Central memory CD8-positive, alpha-beta T cell (primary cell): ENCODE measurements at regions not wholly inside any gene's neighbourhood (a gene's known extent, or its start where the extent isn't known, plus 50 kb on each side); places are given as distances from the start of the nearest gene placed in this dataset.
"Not testable (repeated sequence)": the region's sequence is repeated elsewhere in the genome, so short reads cannot be mapped to it uniquely, and the experiment has no call there.

ENCODE experiments used
- ATAC-seq: fragments of 150-1000 bp; cut with Tn5 transposase; replicated peaks from 2 replicates; pipeline ENCODE4 v1.10.0; 2022; ENCODE audit warnings: mild to moderate bottlenecking, moderate FRiP score, moderate number of reproducible peaks; ENCODE audit not compliant: poor library complexity, severe bottlenecking; ENCODE audit errors: extremely low read depth
- DNase-seq, 2 donors: peaks; one replicate each; pipeline ENCODE4 v3.0.0; 2021; ENCODE audit warnings: low spot score in 2 of 2
- H3K27ac Mint-ChIP-seq: one replicate; pipeline ENCODE4 v1.8.0; 2022; ENCODE audit warnings: low read depth, mild to moderate bottlenecking, moderate library complexity, mixed read lengths
- H3K27me3 Mint-ChIP-seq: one replicate; pipeline ENCODE4 v1.8.0; 2022; ENCODE audit warnings: mixed read lengths
- H3K36me3 Mint-ChIP-seq: one replicate; pipeline ENCODE4 v1.8.0; 2022; ENCODE audit warnings: mild to moderate bottlenecking, moderate library complexity, mixed read lengths; ENCODE audit not compliant: insufficient read depth
- H3K4me1 Mint-ChIP-seq: one replicate; pipeline ENCODE4 v1.8.0; 2022; ENCODE audit warnings: mixed read lengths
- H3K4me3 Mint-ChIP-seq: one replicate; pipeline ENCODE4 v1.8.0; 2022; ENCODE audit warnings: mild to moderate bottlenecking, moderate library complexity, mixed read lengths
- H3K9me3 Mint-ChIP-seq: one replicate; pipeline ENCODE4 v1.8.0; 2022; ENCODE audit warnings: mixed read lengths

- Mint-ChIP-seq H3K9me3 (peaks cover 18% of the 10 kb centered on the region), H3K4me3 (no peak overlapping the region), H3K27ac (no peak overlapping the region), H3K36me3 (no peaks in the 10 kb centered on the region), H3K4me1 (no peaks in the 10 kb centered on the region), H3K27me3 (no peaks in the 10 kb centered on the region)
- ATAC-seq (no peak), DNase-seq (no peak)
Measured at GRCh38 chr14:83905157-83905556, 1624.8 kb upstream of the FLRT2 start.

- Mint-ChIP-seq H3K27me3 (no peaks in the 10 kb centered on the region), H3K36me3 (no peaks in the 10 kb centered on the region), H3K27ac (no peak overlapping the region), H3K9me3 (peaks cover 27% of the 10 kb centered on the region), H3K4me3 (no peak overlapping the region), H3K4me1 (no peaks in the 10 kb centered on the region)
- ATAC-seq (no peak), DNase-seq (no peak)
Measured at GRCh38 chr14:83908419-83908818, 1621.5 kb upstream of the FLRT2 start.

GRCh38 chr14:83909507-83909906, 1620.4 kb upstream of the FLRT2 start:
- Mint-ChIP-seq H3K4me3 (no peak overlapping the region), H3K36me3 (no peaks in the 10 kb centered on the region), H3K9me3 (peaks cover 34% of the 10 kb centered on the region), H3K27ac (no peak overlapping the region), H3K27me3 (no peaks in the 10 kb centered on the region), H3K4me1 (no peaks in the 10 kb centered on the region)
- ATAC-seq (no peak), DNase-seq (no peak)

- H3K27ac Mint-ChIP-seq, result no peak overlapping the region
- no peaks in the 10 kb centered on the region for H3K36me3 Mint-ChIP-seq
- H3K27me3 Mint-ChIP-seq, result no peaks in the 10 kb centered on the region
- H3K4me1 Mint-ChIP-seq, result no peaks in the 10 kb centered on the region
- peaks cover 39% of the 10 kb centered on the region for H3K9me3 Mint-ChIP-seq
- no peak for ATAC-seq
- H3K4me3 Mint-ChIP-seq, result no peak overlapping the region
- no peak for DNase-seq
Measured at GRCh38 chr14:83912032-83912642, 1617.8 kb upstream of the FLRT2 start.

- Mint-ChIP-seq H3K4me3 (no peak overlapping the region), H3K9me3 (peaks cover 39% of the 10 kb centered on the region)
- no peak for DNase-seq
Measured at GRCh38 chr14:83913476-83913875, 1616.5 kb upstream of the FLRT2 start.

GRCh38 chr14:83918546-83918945, 1611.4 kb upstream of the FLRT2 start:
- Mint-ChIP-seq H3K4me3 (no peak overlapping the region), H3K4me1 (no peaks in the 10 kb centered on the region)
- no peak for DNase-seq

More at GRCh38 chr14:83913476-83913875, 1616.5 kb upstream of the FLRT2 start:
- H3K27ac Mint-ChIP-seq, result no peak overlapping the region
- no peaks in the 10 kb centered on the region for H3K4me1 Mint-ChIP-seq
- H3K27me3 Mint-ChIP-seq, result no peaks in the 10 kb centered on the region
- H3K36me3 Mint-ChIP-seq, result no peaks in the 10 kb centered on the region
- no peak for ATAC-seq

GRCh38 chr14:83919675-83920074, 1610.3 kb upstream of the FLRT2 start:
- H3K4me1 Mint-ChIP-seq, ATAC-seq, H3K27ac Mint-ChIP-seq, H3K36me3 Mint-ChIP-seq, H3K4me3 Mint-ChIP-seq, DNase-seq, H3K27me3 Mint-ChIP-seq: not testable (repeated sequence)
- H3K9me3 Mint-ChIP-seq, result peaks cover 11% of the 10 kb centered on the region

More at GRCh38 chr14:83918546-83918945, 1611.4 kb upstream of the FLRT2 start:
- H3K9me3 Mint-ChIP-seq, result peaks cover 17% of the 10 kb centered on the region
- no peak for ATAC-seq
- no peaks in the 10 kb centered on the region for H3K27me3 Mint-ChIP-seq
- H3K36me3 Mint-ChIP-seq, result no peaks in the 10 kb centered on the region
- no peak overlapping the region for H3K27ac Mint-ChIP-seq

GRCh38 chr14:83923842-83924241, 1606.1 kb upstream of the FLRT2 start:
- no peak overlapping the region for H3K4me3 Mint-ChIP-seq
- H3K27ac Mint-ChIP-seq, result no peak overlapping the region
- no peaks in the 10 kb centered on the region for H3K4me1 Mint-ChIP-seq
- ATAC-seq (no peak), DNase-seq (no peak)
- no peaks in the 10 kb centered on the region for H3K27me3 Mint-ChIP-seq
- peaks cover 9% of the 10 kb centered on the region for H3K9me3 Mint-ChIP-seq
- H3K36me3 Mint-ChIP-seq, result no peaks in the 10 kb centered on the region

GRCh38 chr14:83924259-83924658, 1605.7 kb upstream of the FLRT2 start:
- no peaks in the 10 kb centered on the region for H3K4me1 Mint-ChIP-seq
- no peak for DNase-seq
- H3K9me3 Mint-ChIP-seq, result peaks cover 9% of the 10 kb centered on the region
- no peaks in the 10 kb centered on the region for H3K27me3 Mint-ChIP-seq
- no peak overlapping the region for H3K4me3 Mint-ChIP-seq
- no peak overlapping the region for H3K27ac Mint-ChIP-seq
- H3K36me3 Mint-ChIP-seq, result no peaks in the 10 kb centered on the region
- no peak for ATAC-seq

- Mint-ChIP-seq H3K4me1 (no peaks in the 10 kb centered on the region), H3K27ac (no peak overlapping the region), H3K9me3 (peaks cover 25% of the 10 kb centered on the region), H3K36me3 (no peaks in the 10 kb centered on the region), H3K27me3 (no peaks in the 10 kb centered on the region), H3K4me3 (no peak overlapping the region)
- ATAC-seq (no peak), DNase-seq (no peak)
Measured at GRCh38 chr14:83940253-83940652, 1589.7 kb upstream of the FLRT2 start.

- no peaks in the 10 kb centered on the region for H3K4me1 Mint-ChIP-seq
- peaks cover 20% of the 10 kb centered on the region for H3K9me3 Mint-ChIP-seq
- H3K4me3 Mint-ChIP-seq, result no peak overlapping the region
- no peak overlapping the region for H3K27ac Mint-ChIP-seq
- DNase-seq, result no peak
- no peaks in the 10 kb centered on the region for H3K27me3 Mint-ChIP-seq
- no peaks in the 10 kb centered on the region for H3K36me3 Mint-ChIP-seq
- ATAC-seq, result no peak
Measured at GRCh38 chr14:83958359-83958758, 1571.6 kb upstream of the FLRT2 start.

GRCh38 chr14:83960832-83961512, 1569.0 kb upstream of the FLRT2 start:
- Mint-ChIP-seq H3K4me1 (no peaks in the 10 kb centered on the region), H3K9me3 (peaks cover 12% of the 10 kb centered on the region), H3K27me3 (no peaks in the 10 kb centered on the region), H3K27ac (no peak overlapping the region), H3K4me3 (no peak overlapping the region), H3K36me3 (no peaks in the 10 kb centered on the region)
- ATAC-seq, result no peak
- DNase-seq, result no peak

GRCh38 chr14:83969998-83970397, 1559.9 kb upstream of the FLRT2 start:
- DNase-seq, result no peak
- H3K36me3 Mint-ChIP-seq, result no peaks in the 10 kb centered on the region

More at GRCh38 chr14:83969998-83970397, 1559.9 kb upstream of the FLRT2 start:
- no peak for ATAC-seq
- H3K9me3 Mint-ChIP-seq, result peaks cover 32% of the 10 kb centered on the region
- H3K4me3 Mint-ChIP-seq, result no peak overlapping the region
- no peak overlapping the region for H3K27ac Mint-ChIP-seq
- H3K27me3 Mint-ChIP-seq, result no peaks in the 10 kb centered on the region
- no peaks in the 10 kb centered on the region for H3K4me1 Mint-ChIP-seq
